LNCAP (cell line): ENCODE measurements at regions not wholly inside any gene's neighbourhood (a gene's known extent, or its start where the extent isn't known, plus 50 kb on each side); places are given as distances from the start of the nearest gene placed in this dataset.

Experiments used
- TF ChIP-seq, protein P1 (sequence below): fragments of 450-650 bp; IDR thresholded peaks from 2 replicates; pipeline ENCODE4 v1.5.1; 2017; ENCODE audit warnings: mild to moderate bottlenecking

DNA sequence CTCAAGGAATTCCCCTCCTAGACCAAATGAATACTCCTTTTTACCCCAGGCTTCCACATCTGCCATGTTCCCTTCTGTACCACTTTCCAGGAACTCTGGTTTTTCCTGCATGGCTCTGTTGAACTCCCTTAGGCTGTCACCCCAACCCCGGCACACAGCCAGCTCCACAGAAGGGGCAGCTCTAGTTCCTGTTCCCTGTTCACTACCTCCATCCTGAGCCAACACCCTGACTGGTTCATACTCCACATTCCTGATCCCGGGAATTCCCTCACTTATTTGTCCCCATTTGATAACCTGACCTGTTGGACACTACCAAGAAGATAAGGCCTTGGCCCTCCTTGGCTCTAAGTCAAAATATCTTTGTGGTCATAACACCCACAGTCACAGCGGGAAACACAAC lies 280.9 kb upstream of the RAB6C start:
- TF ChIP-seq, protein P1, sequence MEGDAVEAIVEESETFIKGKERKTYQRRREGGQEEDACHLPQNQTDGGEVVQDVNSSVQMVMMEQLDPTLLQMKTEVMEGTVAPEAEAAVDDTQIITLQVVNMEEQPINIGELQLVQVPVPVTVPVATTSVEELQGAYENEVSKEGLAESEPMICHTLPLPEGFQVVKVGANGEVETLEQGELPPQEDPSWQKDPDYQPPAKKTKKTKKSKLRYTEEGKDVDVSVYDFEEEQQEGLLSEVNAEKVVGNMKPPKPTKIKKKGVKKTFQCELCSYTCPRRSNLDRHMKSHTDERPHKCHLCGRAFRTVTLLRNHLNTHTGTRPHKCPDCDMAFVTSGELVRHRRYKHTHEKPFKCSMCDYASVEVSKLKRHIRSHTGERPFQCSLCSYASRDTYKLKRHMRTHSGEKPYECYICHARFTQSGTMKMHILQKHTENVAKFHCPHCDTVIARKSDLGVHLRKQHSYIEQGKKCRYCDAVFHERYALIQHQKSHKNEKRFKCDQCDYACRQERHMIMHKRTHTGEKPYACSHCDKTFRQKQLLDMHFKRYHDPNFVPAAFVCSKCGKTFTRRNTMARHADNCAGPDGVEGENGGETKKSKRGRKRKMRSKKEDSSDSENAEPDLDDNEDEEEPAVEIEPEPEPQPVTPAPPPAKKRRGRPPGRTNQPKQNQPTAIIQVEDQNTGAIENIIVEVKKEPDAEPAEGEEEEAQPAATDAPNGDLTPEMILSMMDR = no peak

DNA sequence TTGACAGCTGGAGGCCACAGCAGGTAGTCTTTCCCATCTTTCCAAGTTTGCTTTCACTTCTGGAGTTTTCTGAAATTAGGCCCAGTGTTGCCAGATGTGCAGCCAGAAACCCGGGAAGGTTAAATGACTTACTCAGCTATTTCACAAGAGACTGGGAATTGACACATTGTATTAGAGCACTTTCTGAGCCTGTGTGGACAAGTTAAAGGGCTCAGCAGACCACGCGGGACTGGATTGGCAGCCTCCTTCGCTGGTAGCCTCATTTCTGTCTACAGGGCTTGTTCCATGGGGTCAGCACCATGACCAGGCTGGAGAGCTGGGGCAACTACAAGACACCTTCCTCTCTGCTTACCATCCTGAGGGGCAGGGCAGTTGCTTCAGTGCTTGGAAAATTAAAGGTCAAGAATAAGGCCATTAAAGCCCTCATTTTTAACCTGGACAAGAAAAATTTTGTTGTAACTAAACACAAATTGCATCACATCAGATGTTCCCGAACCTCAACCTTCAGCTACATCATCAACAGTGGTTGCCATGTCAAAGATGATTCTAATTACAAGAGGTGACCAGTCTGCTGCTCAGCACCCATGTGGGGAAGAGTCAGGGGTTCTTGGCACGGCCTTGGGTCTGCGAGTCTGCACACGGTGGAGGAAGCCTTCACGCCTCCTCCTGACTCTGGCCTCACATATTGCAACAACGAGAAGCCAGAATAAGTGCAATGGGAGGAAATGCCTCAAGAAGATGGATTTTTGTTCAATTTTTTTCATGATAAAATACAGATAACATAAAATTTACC lies 279.5 kb upstream of the RAB6C start:
- TF ChIP-seq, protein P1 = no peak

DNA sequence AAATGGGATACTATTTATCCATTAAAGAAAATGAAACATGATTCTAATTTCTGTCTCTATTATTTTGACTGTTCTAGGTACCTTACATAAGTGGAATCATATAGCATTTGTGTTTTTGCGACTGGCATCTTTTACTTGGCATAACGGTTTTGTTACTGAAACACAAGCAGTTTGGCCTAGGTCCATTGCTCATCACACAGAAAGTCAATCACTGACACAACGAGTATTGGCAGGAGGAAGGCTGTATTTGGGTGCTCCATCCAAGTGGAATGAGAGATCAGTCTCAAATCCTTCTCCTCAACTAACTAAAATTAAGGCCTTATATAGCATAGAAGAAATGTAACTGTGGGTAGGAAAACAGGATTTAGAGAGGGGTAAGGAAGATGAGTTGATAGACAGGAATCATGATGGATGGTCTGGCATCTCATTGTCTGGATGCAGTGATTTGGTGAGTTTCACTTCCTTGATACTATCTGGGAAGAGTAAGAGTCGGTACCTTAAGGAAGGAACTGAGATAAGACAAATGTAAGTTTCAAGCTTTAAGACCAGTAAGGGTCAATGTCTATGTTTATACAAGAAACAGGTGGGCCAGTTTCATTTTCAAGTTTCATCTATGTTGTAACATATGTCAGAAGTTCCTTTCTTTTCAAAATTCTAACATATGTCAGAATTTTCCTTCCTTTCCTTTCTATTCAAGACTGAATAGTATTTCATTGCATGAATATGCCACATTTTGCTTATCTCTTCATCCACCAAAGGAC lies 276.9 kb upstream of the RAB6C start:
- TF ChIP-seq, protein P1 = no peak

DNA sequence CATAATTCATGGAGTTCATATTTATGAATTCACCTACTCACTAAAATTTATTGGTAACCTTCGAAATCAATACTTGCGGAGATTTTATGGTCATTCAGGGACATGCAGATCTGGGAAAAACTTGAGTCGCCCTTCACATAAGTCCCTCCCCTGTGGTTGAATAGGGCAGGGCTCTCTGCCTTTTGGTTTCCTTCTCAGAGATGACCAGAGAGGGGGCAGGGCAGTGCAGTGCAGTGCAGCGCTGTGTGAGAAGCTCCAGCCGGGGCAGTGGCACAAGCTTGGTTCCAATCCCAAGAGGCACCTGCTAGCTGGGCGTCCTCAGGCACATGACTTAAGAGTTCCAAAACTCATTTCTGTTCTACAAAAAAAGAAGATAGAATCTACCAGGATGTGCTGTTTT lies 274.4 kb upstream of the RAB6C start:
- TF ChIP-seq, protein P1 = no peak

DNA sequence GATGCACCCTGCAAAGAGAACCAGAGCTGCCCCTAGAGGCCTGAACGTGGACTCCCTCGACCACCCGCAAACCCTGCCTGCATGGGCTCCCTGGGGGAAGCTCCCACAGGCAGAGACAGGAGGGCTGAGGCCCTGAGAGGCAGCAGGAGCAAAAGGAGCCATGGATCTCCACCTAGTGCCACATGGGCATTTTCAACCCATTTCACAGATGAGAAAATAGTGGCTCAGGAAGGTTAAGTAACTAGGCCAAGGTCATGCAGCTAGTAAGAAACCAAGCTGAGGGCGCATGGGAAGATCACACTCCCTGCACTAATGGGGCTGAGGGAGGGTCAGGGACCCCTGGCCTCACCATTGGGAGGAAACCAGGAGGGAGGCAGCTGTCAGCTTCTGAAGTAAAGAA lies 271.7 kb upstream of the RAB6C start:
- TF ChIP-seq, protein P1 = no peak

DNA sequence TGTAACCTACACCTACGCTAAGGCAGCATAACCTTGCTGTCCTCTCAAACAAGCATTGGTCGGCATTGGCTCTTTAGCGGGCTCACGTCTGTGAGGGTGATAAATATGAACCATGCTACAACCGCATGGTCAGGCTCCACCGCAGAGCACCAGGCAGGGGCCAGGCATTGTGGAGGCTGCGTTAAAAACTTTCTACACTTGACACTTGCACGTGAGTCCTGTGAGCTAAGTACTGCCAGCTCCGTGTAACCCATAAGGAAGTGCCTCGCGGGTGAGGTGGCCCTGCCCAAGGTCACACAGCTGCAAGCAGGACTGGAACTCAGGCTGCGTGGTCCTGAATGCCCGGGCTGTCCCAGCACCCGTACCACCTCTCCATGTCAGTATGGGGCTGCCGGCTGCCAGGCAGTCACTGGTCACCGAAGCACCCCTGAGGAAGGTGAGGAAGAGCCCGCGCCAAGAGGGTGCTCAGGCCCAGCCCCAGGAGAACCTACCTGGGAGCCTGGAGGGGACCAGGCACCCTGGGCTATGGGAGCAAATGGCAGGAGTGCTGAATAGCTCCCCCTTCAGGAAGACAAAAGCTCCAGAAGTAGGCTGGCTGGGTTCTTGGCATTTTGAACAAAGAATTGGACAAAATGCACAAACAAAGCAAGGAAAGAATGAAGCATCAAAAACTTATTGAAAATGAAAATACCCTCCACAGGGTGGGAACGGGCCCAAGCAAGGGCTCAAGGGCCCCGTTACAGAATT lies 271.1 kb upstream of the RAB6C start:
- TF ChIP-seq, protein P1 = no peak
